Erythroblast (primary cell): ENCODE measurements at regions not wholly inside any gene's neighbourhood (a gene's known extent, or its start where the extent isn't known, plus 50 kb on each side); places are given as distances from the start of the nearest gene placed in this dataset.

ENCODE experiments used
- GATA1 ChIP-seq: IDR thresholded peaks from 2 replicates; pipeline ENCODE4 v1.6.1; 2011; ENCODE audit warnings: low read depth, mild to moderate bottlenecking, control low read depth, low read length, moderate library complexity
- POLR2A ChIP-seq: IDR thresholded peaks from 2 replicates; pipeline ENCODE4 v1.6.1; 2011; ENCODE audit warnings: mild to moderate bottlenecking, low read length

- no peak for TF ChIP-seq POLR2A
- no peak for TF ChIP-seq GATA1
Observed at GRCh38 chr17:69878661-69879060, 196.4 kb upstream of the KCNJ16 start.
